Neuronal stem cell (in vitro differentiated cells): ENCODE measurements at regions not wholly inside any gene's neighbourhood (a gene's known extent, or its start where the extent isn't known, plus 50 kb on each side); places are given as distances from the start of the nearest gene placed in this dataset.
"Not testable (repeated sequence)": the region's sequence is repeated elsewhere in the genome, so short reads cannot be mapped to it uniquely, and the experiment has no call there.

Experiments used
- DNase-seq: peaks from one replicate; pipeline ENCODE4 v3.0.0-alpha.2; 2013; ENCODE audit warnings: low spot score
- H2AFZ ChIP-seq: one replicate; pipeline ENCODE4 v1.6.1; 2013; ENCODE audit warnings: mild to moderate bottlenecking, low read length, inconsistent platforms
- H2AK5ac ChIP-seq: 2 replicates; pipeline ENCODE4 v1.6.1; 2013; ENCODE audit warnings: low read depth, mild to moderate bottlenecking, inconsistent platforms, low read length, moderate library complexity, mixed read lengths
- H2BK120ac ChIP-seq: 2 replicates; pipeline ENCODE4 v1.6.1; 2013; ENCODE audit warnings: low read depth, mild to moderate bottlenecking, inconsistent platforms, low read length, moderate library complexity, mixed read lengths
- H2BK12ac ChIP-seq: one replicate; pipeline ENCODE4 v1.6.1; 2013; ENCODE audit warnings: low read length, inconsistent platforms
- H2BK15ac ChIP-seq: 2 replicates; pipeline ENCODE4 v1.6.1; 2013; ENCODE audit warnings: mild to moderate bottlenecking, low read length, inconsistent platforms, mixed read lengths
- H2BK5ac ChIP-seq: one replicate; pipeline ENCODE4 v1.6.1; 2013; ENCODE audit warnings: inconsistent platforms, mild to moderate bottlenecking, low read length, moderate library complexity
- H3K14ac ChIP-seq: one replicate; pipeline ENCODE4 v1.6.1; 2013; ENCODE audit warnings: low read length, inconsistent platforms
- H3K18ac ChIP-seq: 2 replicates; pipeline ENCODE4 v1.6.1; 2013; ENCODE audit warnings: low read length, inconsistent platforms
- H3K23ac ChIP-seq: 2 replicates; pipeline ENCODE4 v1.6.1; 2013; ENCODE audit warnings: low read depth, mild to moderate bottlenecking, mixed read lengths, low read length, inconsistent platforms; ENCODE audit not compliant: poor library complexity
- H3K27ac ChIP-seq: replicated peaks from 3 replicates; pipeline ENCODE4 v1.5.1; 2013; ENCODE audit warnings: low read length, inconsistent platforms
- H3K27me3 ChIP-seq, 3 experiments: 2 replicates each; pipeline ENCODE4 v1.6.1; 2013; ENCODE audit warnings: low read length in 3 of 3, mild to moderate bottlenecking in 2 of 3, inconsistent platforms in 1 of 3, low read depth in 1 of 3, mixed read lengths in 1 of 3, moderate library complexity in 1 of 3; ENCODE audit not compliant: control insufficient read depth in 3 of 3, insufficient read depth in 3 of 3
- H3K36me3 ChIP-seq, 2 donors: replicated peaks in 1 of 2; 2 replicates each; pipeline ENCODE4 v1.6.1; 2013; ENCODE audit warnings: low read length in 2 of 2; ENCODE audit not compliant: control insufficient read depth in 2 of 2, insufficient read depth in 2 of 2
- H3K4ac ChIP-seq: 2 replicates; pipeline ENCODE4 v1.6.1; 2013; ENCODE audit warnings: inconsistent platforms, mild to moderate bottlenecking, low read length, moderate library complexity
- H3K4me1 ChIP-seq, 2 donors: 1 replicate in 1 of 2; 2 replicates in 1 of 2; pipeline ENCODE4 v1.6.1; 2013; ENCODE audit warnings: low read length in 2 of 2, low read depth in 1 of 2; ENCODE audit not compliant: control insufficient read depth in 2 of 2, insufficient read depth in 1 of 2
- H3K4me2 ChIP-seq: one replicate; pipeline ENCODE4 v1.6.1; 2013; ENCODE audit warnings: mild to moderate bottlenecking, low read length, inconsistent platforms; ENCODE audit not compliant: insufficient read depth, poor library complexity, severe bottlenecking
- H3K4me3 ChIP-seq, 2 donors: 2 replicates each; pipeline ENCODE4 v1.5.1; 2013; ENCODE audit warnings: low read length in 2 of 2, mild to moderate bottlenecking in 2 of 2, inconsistent platforms in 1 of 2, moderate library complexity in 1 of 2
- H3K79me1 ChIP-seq: one replicate; pipeline ENCODE4 v1.6.1; 2013; ENCODE audit warnings: low read depth, mild to moderate bottlenecking, inconsistent platforms, low read length, moderate library complexity
- H3K9ac ChIP-seq: one replicate; pipeline ENCODE4 v1.6.1; 2013; ENCODE audit warnings: mild to moderate bottlenecking, low read depth, low read length, inconsistent platforms; ENCODE audit not compliant: poor library complexity
- H3K9me3 ChIP-seq, 2 donors: replicated peaks in 1 of 2; 2 replicates each; pipeline versions ENCODE3 to v1.6.1; 2013; ENCODE audit warnings: low read length in 2 of 2, mild to moderate bottlenecking in 2 of 2, inconsistent platforms in 1 of 2, low read depth in 1 of 2, mixed read lengths in 1 of 2, moderate library complexity in 1 of 2; ENCODE audit not compliant: control insufficient read depth in 2 of 2, insufficient read depth in 1 of 2
- H4K8ac ChIP-seq: one replicate; pipeline ENCODE4 v1.6.1; 2013; ENCODE audit warnings: low read depth, mild to moderate bottlenecking, inconsistent platforms, low read length, moderate library complexity
- H4K91ac ChIP-seq: one replicate; pipeline ENCODE4 v1.6.1; 2013; ENCODE audit warnings: low read length, low read depth, mild to moderate bottlenecking, inconsistent platforms; ENCODE audit not compliant: poor library complexity
- WGBS, 2 donors: extraction: QIAGEN DNeasy Blood & Tissue Kit; methylation state at CpG; one replicate each; pipeline ENCODE4 v1.1.7; 2013; ENCODE audit warnings: missing lambda C conversion rate in 2 of 2, mixed read lengths in 1 of 2; ENCODE audit not compliant: insufficient read length in 2 of 2, insufficient replicate concordance in 1 of 2; ENCODE audit errors: extremely low coverage in 2 of 2; 5-methylcytosine and 5-hydroxymethylcytosine counted together

DNA sequence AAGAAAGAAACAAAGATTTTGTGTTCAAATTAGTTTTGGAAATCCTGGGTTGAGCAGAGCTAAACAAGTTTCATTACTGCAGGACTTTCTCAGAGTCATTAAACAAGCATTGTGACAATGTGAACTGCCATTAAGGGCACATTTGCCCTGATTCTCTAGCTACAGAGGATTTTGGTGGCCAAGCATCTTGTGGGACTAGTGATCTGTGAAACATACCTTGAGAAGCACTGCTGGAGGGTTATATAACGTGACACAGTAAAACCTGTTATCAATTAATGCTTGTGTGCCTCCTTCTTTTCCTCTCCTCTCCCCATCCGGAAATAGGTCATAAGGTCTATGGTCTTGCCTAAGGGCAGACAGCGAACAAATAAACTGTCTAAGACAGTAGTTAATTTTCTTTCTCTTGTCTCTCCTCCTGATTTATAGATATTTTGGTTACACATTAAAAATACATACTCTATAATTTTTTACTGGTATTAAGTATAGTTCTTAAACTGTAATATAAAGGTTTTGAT lies 167.3 kb upstream of the NANOGP8 start:
- peaks cover 0 to 2% of the 10 kb centered on the region in 2 donors for H3K4me1 ChIP-seq
- H3K4ac ChIP-seq = no peak overlapping the region
- no peak overlapping the region for H3K14ac ChIP-seq
- no peaks in the 10 kb centered on the region for H3K27me3 ChIP-seq
- no peak overlapping the region for H2BK120ac ChIP-seq
- no peak overlapping the region for H3K18ac ChIP-seq
- H3K4me3 ChIP-seq = no peak overlapping the region
- H3K9me3 ChIP-seq = no peaks in the 10 kb centered on the region
- no peak for DNase-seq
- WGBS, 2 donors = no CpG with 5 or more reads among the region's 3 CpGs
- H2AK5ac ChIP-seq = no peak overlapping the region
- no peak overlapping the region for H3K23ac ChIP-seq
- no peak overlapping the region for H4K91ac ChIP-seq
- no peak overlapping the region for H3K9ac ChIP-seq
- no peaks in the 10 kb centered on the region for H3K36me3 ChIP-seq
- no peak overlapping the region for H4K8ac ChIP-seq
- H2BK15ac ChIP-seq = no peak overlapping the region
- H3K27ac ChIP-seq = no peak overlapping the region
- no peak overlapping the region for H3K4me2 ChIP-seq
- H2AFZ ChIP-seq = no peak overlapping the region
- no peaks in the 10 kb centered on the region for H3K79me1 ChIP-seq
- no peak overlapping the region for H2BK12ac ChIP-seq
- no peak overlapping the region for H2BK5ac ChIP-seq

GRCh38 chr15:35247150-35247549 lies 162.1 kb upstream of the NANOGP8 start:
- Histone ChIP-seq H2BK120ac (no peak overlapping the region), H2BK15ac (no peak overlapping the region), H3K23ac (no peak overlapping the region), H3K18ac (no peak overlapping the region), H3K79me1 (no peaks in the 10 kb centered on the region), H3K4me2 (no peak overlapping the region), H3K27ac (no peak overlapping the region), H2AFZ (no peak overlapping the region), H3K36me3 (no peaks in the 10 kb centered on the region), H2AK5ac (no peak overlapping the region), H2BK5ac (no peak overlapping the region), H2BK12ac (no peak overlapping the region), H3K14ac (no peak overlapping the region), H4K8ac (no peak overlapping the region), H3K9ac (no peak overlapping the region), H3K4ac (no peak overlapping the region), H3K9me3 (no peaks in the 10 kb centered on the region), H3K4me1 (no peaks in the 10 kb centered on the region), H3K4me3 (no peak overlapping the region), H3K27me3 (no peaks in the 10 kb centered on the region), H4K91ac (no peak overlapping the region)
- DNase-seq = no peak

- no peak overlapping the region for H3K18ac ChIP-seq
- no peaks in the 10 kb centered on the region for H3K36me3 ChIP-seq
- no CpG with 5 or more reads among the region's 4 CpGs for WGBS, 2 donors
These were observed 161.4 kb upstream of the NANOGP8 start for GRCh38 chr15:35246451-35246850.

GRCh38 chr15:35245681-35246080 lies 160.6 kb upstream of the NANOGP8 start:
- not testable (repeated sequence) for H3K4me3 ChIP-seq, H2BK12ac ChIP-seq, H3K9me3 ChIP-seq, H3K79me1 ChIP-seq, H3K36me3 ChIP-seq, H2AFZ ChIP-seq, H3K4ac ChIP-seq, H2BK120ac ChIP-seq, H2AK5ac ChIP-seq, H2BK15ac ChIP-seq, H3K18ac ChIP-seq, H3K14ac ChIP-seq, DNase-seq, H4K91ac ChIP-seq, H3K23ac ChIP-seq, H3K27me3 ChIP-seq, H3K4me2 ChIP-seq, H3K27ac ChIP-seq, H2BK5ac ChIP-seq, H3K4me1 ChIP-seq, H4K8ac ChIP-seq, H3K9ac ChIP-seq
- no CpG with 5 or more reads among the region's 2 CpGs for WGBS, 2 donors

More at GRCh38 chr15:35246451-35246850, 161.4 kb upstream of the NANOGP8 start:
- Histone ChIP-seq H2BK15ac (no peak overlapping the region), H3K27me3 (no peaks in the 10 kb centered on the region), H3K27ac (no peak overlapping the region), H3K4me3 (no peak overlapping the region), H3K4ac (no peak overlapping the region), H4K8ac (no peak overlapping the region), H3K4me1 (no peaks in the 10 kb centered on the region), H3K4me2 (no peak overlapping the region), H2BK5ac (no peak overlapping the region), H2AFZ (no peak overlapping the region), H2AK5ac (no peak overlapping the region), H3K9ac (no peak overlapping the region), H3K79me1 (no peaks in the 10 kb centered on the region), H4K91ac (no peak overlapping the region), H3K23ac (no peak overlapping the region), H3K14ac (no peak overlapping the region), H2BK12ac (no peak overlapping the region), H2BK120ac (no peak overlapping the region), H3K9me3 (no peaks in the 10 kb centered on the region)
- no peak for DNase-seq
